ENCODE measurements at regions not wholly inside any gene's neighbourhood (a gene's known extent, or its start where the extent isn't known, plus 50 kb on each side); places are given as distances from the start of the nearest gene placed in this dataset.
"Not testable (repeated sequence)": the region's sequence is repeated elsewhere in the genome, so short reads cannot be mapped to it uniquely, and the experiment has no call there.

DNA sequence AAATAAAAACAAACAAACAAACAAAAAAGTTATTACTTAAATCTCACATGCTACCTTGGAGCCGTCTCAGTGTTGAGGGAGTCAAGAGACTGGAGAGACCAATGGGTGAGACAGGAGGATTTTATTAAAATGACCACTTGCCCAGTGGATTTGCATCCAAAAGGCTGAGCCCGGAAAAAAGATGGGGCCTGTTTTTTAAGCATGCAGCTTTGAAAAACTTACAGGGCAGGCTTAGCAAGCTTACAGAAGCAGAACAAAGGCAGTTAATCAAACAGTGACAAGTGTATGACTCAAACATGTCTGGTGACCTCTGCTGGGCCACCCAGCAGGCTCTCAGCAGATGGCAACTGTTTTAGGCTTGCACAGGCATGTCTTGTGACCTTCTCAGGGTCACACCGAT is 82.5 kb downstream of the POTEH start:
- not testable (repeated sequence) for DNase-seq

DNA sequence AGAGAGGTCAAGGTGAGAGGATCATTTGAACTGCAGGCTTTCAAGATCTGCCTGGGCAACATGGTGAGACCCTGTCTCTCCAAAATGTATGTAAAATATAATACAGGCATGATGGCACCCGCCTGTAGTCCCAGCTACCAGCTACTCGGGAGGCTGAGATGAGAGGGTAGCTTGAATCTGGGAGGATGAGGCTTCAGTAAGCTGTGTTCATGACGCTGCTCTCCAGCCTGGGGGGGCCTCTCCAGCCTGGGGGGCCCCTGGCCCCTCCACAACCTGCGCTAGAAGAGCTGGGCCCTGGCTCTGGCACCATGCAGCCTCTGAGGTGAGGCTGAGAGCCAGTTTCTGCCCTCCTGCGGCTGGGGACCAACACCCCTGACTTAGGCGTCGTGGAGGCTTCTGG is 85.3 kb downstream of the POTEH start:
- DNase-seq, result not testable (repeated sequence)

DNA sequence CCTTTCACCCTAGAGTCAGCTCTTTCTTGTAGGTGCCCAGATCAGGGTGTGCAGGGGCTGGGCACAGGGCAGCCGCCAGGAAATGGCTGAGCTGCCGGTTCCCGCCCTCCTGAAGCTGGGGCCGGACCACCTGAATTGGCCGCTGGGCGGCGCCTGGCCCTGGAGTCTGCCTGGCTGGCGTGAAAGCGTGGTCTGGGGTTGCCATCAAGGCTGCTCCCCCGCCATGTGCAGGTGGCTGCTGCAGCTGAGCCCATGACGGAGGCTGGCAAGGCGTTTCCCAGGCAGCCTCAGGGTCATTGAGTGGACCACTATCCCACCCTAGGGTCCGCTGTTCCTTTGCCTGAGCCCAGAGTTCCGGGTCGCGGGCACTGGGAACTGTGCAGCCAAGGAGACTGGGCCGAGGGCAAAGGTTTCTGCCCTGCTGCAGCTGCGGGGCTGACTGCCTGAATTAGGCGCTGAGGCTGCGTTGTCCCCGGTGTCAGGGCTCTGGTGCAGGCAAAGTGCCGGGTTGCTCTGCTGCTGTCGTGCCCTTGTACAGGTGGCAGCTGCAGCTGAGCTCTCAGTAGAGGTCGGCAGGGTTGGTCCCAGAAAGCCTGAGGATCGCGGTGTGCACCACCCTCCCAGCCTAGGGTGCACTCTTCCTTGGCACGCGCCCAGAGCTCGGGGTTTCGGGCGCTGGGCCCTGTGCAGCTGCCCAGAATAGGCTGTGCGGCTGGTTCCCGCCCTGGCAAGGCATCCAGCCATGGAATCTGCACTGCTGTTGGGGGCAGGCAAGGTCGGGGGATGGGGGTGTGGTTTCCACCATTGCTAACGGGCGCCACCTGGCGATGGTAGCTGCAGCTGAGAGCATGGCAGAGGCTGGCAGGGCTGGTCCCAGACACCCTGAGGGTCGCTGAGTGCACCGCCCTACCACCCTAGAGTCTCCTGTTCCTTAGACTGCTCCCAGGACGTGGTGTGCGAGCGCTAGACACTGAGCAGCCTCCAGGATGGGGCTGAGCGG is 86.1 kb downstream of the POTEH start:
- not testable (repeated sequence) for DNase-seq

DNA sequence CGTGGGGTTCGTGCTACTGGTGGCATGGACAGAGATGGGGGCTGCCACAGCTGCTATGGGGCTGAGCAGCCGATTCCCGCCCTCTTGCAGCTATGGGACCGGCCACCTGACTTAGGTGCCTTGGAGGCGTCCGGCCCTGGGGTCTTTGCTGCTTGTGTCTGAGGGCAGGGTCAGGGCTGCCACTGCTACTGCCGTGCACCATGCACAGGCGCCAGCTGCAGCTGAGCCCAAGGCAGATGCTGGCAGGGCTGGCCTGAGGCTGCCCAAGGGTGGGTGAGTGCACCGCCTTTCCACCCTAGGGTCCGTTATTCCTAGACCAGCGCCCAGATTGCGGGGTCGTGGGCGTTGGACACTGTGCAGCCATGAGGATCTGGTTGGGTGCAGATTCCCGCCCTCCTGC is 86.9 kb downstream of the POTEH start:
- DNase-seq, result not testable (repeated sequence)

DNA sequence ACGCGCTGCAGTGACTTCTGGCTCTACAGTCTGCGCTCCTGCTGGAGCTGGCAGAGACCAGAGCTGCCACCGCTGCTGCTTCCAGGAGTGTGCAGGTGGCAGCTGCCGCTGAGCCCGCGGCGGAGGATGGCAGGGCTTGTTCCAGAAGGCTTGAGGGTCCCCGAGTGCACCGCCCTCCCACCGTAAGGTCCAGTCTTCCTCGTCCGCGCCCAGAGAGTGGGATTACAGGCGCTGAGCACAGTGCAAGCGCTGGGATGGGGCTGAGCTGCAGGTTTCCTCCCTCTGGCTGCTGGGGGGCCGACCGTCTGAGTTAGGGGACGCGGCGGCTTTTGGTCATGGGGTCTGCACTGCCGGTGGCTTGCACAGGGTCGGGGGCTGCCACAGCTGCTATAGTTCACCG is 87.3 kb downstream of the POTEH start:
- not testable (repeated sequence) for DNase-seq

DNA sequence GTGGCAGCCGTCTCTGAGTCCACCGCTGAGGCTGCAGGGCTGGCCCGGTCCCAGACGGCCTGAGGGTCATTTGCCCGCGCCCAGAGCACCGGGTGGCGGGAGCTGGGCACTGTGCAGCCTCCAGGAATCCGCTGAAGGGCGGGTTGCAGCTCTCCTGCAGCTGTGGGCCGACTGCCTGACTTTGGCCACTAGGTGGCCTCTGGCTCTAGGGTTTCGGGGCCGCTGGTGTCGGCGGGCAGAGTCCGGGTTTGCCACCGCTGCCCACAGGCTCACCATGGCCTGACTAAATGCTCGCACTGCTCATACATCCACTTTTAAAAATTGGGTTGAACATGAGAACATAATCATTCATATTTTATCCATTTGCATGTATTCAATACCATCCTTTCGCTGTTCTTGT is 87.7 kb downstream of the POTEH start:
- not testable (repeated sequence) for DNase-seq

DNA sequence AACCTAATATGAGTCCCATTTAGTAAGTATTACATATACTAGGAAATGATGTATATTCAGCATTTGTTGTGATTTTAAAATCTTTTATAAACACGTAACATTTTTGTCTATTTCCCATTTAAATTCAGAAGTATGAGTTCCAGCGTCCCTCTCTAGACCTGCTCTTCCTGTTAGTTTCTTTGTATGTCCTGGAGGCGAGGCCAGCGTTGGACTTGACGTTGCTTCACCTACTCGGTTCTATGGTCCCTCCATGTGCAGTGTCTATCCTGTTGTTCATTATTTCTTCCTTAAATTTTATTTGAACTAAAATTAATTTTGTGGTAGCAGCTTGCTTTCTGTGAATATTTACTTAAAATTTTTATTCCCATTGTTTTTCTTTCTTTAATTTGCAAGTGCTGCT is 88.5 kb downstream of the POTEH start:
- DNase-seq, result not testable (repeated sequence)

DNA sequence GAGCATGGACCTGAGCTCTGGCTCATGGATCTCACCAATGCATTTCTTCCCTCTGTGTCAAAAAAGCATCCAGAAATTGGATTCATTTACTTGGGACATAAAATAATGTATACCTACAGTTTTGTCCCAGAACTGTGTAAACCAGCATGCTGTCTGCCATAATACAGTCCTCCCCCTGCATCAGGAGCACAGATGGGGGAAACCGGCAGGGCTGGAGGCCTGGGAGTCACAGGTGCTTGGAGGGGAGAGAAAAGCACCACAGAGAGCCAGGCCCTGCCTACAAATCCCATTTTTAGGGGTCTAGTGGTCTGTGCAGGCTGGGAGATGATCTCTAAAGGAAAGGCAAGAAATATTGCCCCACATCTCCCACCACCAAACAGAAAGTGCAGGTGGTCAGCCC is 91.8 kb downstream of the POTEH start:
- not testable (repeated sequence) for DNase-seq

DNA sequence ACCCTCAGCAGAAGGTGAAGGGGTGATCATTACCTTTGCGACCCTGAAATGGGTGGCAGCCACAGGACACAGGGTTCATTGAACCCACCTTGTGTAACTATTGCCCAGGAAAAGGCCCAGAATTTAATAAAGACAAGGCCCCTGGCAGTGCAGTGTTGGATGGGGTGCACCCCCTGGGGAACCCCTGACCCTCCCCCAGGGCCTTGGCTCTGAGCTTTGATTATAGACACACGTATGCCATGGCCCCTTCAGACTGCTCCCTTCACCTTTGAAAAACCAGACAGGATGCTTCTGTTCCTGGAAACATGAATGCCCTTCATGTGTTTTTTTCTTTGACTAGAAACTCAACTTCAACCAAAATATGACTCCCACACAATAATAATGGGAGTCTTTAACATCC is 93.1 kb downstream of the POTEH start:
- not testable (repeated sequence) for DNase-seq

DNA sequence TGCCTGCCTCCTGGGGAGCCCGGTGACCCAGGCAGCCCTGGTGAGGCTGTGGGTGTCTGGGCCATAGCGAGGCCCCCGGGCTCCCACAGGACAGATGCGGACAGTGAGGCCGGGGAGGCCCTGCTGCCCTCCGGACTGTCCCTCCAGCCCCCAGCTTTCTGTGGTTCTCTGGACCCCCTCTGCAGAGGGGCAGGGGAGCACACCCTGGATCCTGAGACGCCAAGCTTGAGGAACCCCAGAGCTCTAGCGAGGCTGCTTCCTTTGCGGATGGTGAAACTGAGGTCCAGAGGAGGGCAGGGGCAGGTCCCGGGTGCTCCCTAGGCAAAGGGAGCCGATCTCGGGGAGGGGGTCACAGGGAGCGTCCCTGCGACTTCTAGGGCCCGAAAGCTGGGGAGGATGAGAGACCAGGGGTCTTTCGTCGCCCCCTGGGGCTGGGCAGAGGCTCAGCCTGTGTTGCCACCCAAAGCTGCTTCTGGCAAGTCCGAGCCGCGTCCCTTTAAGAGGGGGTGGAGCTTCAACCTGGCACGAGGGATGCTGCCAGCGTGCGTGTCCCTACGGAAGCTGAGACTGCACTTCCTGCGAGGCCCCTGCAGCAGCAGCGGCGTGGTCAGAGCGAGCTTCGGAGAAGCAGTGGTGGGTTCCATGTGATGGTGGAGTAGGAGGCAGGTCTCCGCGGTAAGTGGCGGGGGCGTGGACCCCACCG is 94.7 kb downstream of the POTEH start:
- not testable (repeated sequence) for DNase-seq

DNA sequence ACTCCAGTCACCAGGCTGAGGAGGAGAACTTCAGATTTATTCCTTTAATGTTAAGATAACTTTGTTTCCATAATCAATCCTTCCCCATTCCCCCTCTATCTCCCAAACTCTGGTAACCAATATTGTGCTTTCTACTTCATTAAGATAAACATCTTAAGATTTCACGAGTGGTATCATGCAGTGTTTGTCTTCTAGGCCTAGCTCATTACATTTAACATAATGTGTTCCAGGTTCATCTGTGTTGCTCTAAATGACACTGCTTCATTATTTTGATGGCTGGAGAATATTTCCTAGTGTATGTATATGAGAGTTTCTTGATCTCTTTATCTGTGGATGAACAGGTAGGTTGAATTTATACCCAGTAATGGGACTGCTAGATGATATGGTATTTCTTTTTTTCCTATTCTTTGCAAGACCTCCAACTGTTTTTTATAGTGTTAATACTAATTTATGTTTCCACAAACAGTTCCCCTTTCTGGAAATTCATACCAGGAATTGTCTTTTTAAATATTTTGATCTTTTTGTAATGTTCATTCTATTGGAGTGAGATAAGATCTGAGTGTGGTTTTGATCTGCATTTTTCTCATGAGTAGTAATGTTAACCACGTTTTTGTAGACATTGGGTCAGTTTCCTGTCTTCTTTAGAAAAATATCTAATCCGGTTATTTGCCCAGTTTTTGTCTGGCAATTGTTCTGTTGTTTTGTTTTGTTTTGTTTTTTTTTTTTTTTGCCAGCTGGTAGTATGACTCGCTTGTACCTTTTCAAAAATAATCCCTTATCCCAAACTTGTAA is 97.3 kb downstream of the POTEH start:
- not testable (repeated sequence) for DNase-seq

DNA sequence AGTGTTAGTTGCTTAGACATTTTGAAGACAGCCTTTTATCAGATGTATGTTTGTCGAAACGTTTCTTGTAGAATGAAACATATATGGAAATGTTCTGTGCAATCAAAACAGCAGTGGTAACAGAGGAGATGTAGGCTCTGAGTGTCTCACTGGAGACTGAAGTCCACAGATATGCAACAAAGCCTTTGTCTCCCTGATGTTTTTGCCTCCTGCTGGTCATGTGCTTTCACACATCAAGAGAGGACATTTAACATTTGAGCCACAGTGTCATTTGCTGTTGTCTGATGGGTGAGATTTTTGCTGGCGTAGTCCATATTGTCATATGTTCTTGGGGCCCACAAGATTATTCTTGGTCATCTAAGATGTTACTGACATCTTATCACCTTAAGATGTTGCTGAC is 101.7 kb downstream of the POTEH start:
- DNase-seq, result not testable (repeated sequence)

DNA sequence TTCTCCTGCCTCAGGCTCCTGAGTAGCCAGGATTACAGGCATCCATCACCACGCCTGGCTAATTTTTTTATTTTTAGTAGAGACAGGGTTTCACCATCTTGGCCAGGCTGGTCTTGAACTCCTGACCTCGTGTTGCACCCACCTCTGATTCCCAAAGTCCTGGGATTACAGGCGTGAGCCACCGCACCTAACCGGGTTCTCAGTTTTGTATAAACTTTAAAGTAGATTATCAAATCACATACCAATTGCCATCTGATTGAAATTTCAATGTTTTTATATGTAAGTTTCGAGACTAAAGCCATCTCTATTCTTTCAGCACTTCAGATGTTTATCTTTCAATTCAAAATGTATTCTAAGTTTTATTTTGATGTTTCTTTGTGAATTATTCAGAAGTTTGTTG is 110.1 kb downstream of the POTEH start:
- DNase-seq, result peak; percentile 15

DNA sequence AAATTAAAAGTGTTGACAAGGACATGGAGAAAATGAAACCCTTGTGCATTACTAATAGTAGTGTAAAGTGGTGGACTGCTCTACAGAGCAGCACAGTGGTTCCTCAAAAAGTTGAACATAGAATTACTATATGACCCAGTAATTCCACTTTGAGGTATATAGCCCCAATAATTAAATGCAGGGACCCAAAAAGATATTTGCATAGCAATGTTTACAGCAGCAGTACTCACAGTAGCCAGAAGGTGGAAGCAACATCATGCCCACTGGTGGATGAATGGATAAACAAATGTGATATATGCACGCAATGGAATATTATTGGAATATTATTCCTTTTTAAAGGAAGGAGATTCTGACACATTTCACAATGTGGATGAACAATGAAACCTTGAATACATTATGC is 121.3 kb downstream of the POTEH start:
- DNase-seq, result not testable (repeated sequence)

DNA sequence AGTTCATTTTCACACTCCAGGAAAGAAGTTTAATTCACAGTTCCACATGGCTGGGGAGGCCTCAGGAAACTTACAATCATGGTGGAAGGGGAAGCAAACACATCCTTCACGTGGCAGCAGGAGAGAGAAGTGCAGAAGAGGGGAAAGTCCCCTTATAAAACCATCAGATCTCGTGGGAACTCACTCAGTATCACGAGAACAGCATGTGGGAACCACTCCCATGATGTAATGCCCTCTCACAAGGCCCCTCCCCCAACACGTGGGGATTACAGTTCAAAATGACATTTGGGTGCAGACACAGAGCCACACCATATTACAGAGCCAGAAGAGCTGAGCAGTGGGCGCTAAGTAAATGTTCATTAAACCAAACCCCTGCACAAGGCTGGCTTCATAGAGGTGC is 126.0 kb downstream of the POTEH start:
- not testable (repeated sequence) for DNase-seq

DNA sequence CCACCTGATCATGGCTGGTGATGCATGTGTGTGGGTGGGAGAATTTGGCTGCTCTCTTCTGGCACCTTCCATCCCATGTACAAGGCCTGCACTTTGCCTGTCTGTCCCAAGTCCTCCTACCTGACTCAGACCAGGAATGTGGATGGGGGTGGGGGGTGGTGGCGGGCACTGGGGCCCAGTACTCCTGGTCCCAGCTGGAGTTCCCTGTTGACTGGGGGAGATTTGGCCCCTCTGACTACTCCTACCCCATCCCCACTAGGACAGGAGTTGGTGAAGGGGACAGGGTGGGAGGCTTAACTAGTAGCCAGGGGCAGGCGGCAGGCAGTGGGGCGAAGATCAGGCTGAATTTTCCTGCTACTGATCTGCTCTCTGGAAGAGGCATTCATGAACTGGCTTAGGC is 126.6 kb downstream of the POTEH start:
- DNase-seq, result peak; percentile 13

DNA sequence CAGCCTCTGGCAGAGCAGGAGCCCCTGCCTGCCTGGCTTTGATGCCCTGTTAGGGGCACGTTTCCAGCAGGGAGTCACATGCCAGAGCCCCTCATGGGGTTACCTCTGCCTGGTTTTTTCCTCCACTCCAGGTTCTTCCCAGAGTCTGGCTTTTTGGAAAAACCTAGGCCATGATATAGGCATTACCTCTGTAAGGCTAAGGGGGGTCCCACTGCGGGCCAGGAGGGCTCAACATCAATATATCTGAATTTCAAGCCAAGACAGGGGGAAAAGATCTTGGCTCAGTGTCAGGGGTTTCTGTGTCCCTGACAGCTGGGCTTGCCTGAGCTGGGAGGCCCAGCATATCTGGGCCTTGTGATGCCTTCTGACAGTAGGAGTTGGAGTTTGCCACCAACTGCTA is 127.4 kb downstream of the POTEH start:
- DNase-seq, result not testable (repeated sequence)

DNA sequence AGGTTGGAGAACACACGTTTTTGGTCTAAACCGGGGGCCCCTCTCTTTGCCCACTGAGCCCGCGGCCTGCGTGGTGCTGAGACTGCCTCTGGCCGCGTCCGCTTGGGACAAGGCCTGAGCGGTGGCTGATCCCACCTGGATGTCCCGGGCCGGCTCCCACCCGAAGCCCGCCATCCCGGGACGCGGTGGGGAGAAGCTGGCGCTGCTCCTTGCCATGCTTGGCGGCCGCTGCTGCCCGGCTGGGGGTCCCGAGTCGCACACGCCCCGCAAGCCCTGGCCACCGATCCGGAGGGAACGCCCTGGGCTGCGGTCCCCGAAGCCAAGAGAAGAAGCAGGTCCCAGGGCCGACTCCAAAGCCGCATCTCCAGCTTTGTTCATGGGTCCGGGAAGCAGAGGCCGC is 130.1 kb downstream of the POTEH start:
- not testable (repeated sequence) for DNase-seq

DNA sequence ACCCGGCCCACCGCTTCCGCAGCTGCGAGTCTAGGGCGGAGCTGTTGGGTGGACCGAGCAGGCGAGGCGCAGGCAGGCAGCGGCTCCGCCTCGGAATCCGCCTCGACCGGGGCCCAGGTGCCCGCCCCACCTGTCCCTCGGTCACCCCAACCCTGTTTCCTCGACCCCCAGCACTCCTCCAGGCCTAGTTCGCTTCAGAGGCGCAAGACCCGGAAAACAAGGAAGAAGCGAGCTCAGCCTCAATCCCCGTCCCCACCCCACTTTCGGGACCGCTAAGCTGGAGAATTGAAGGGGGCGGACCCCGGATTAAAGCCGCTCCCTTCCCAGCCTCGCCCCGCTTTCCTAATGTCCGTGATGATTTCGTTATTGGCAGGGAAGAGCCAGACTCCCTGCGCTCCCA is 131.3 kb downstream of the POTEH start:
- not testable (repeated sequence) for DNase-seq

DNA sequence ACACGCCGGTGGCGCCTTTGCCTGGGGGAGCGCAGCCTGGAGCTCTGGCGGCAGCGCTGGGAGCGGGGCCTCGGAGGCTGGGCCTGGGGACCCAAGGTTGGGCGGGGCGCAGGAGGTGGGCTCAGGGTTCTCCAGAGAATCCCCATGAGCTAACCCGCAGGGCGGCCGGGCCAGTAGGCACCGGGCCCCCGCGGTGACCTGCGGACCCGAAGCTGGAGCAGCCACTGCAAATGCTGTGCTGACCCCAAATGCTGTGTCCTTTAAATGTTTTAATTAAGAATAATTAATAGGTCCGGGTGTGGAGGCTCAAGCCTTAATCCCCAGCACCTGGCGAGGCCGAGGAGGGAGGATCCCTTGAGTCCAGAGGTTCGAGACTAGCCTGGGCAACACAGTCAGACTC is 132.2 kb downstream of the POTEH start:
- DNase-seq, result not testable (repeated sequence)

DNA sequence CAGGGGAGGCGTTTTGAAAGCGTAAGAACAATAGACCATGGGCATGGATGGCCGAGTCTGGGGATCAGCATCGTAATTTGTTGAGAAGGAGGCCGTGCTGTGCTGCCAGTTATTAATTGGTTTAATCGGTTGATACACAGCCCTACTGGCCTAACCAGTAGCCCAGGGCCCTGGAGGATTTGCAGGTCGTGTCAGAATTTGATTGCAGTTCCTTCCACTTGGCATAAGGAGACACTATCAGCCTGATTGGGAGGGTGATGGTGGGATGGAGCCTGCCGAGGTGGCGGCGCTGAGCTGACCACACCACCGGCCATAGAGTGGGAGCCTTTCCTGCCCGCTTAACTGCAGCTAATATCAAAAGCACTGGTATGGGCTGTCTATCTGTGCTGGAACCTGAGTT is 133.4 kb downstream of the POTEH start:
- not testable (repeated sequence) for DNase-seq

DNA sequence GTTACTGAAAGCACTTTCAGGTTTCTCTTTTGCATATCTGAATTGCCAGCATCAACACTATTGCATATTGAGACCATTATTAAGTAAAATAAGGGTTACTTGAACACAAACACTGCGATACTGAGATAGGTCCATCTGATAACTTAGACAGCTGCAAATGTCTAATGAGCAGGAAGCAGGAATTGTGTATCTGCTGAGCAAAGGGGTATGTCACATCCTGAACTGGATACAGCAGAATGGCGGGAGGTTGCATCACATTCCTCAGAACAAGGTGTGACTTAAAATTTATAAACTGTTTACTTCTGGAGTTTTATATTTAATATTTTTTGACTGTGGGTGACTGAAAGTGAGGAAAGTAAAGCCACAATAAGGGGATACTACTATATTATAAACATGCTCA is 142.4 kb downstream of the POTEH start:
- DNase-seq, result not testable (repeated sequence)

DNA sequence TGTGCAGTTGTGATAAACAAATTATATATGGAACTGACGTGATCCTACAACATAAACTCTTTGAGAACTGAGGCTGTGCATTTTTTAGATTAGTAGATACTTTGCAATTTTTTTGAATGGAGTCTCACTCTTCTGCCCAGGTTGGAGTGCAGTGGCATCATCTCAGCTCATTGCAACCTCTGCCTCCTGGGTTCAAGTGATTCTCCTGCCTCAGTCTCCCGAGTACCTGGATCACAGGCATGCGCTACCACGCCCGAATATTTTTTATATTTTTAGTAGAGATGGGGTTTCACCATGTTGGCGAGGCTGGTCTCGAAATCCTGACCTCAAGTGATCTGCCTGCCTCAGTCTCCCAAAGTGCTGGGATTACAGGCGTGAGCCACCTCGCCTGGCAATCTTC is 145.9 kb downstream of the POTEH start:
- not testable (repeated sequence) for DNase-seq

Data from CD4-positive, alpha-beta T cell treated with Interleukin-15 for 1 hour (primary cell).